Activated naive CD4-positive, alpha-beta T cell treated with anti-CD3 and anti-CD28 coated beads, Interleukin-2, amount 10 ng/mL, durations not matched to agents 7 days and 5 days (primary cell): ENCODE measurements at regions not wholly inside any gene's neighbourhood (a gene's known extent, or its start where the extent isn't known, plus 50 kb on each side); places are given as distances from the start of the nearest gene placed in this dataset.
"Not testable (repeated sequence)": the region's sequence is repeated elsewhere in the genome, so short reads cannot be mapped to it uniquely, and the experiment has no call there.

Experiments
- CTCF ChIA-PET: fragments of 350-600 bp; sonication (Branson Sonifier 250); formaldehyde crosslinking; loops from one replicate; lab custom pipeline; 2021; ENCODE audit warnings: antibody characterized with exemption; lab: Charles Lee
- DNase-seq: peaks from one replicate; pipeline ENCODE4 v3.0.0-alpha.2; 2020
- H3K27ac Mint-ChIP-seq: one replicate; pipeline ENCODE4 v1.8.0; 2021; ENCODE audit warnings: mild to moderate bottlenecking, moderate library complexity, mixed read lengths
- H3K27me3 Mint-ChIP-seq: one replicate; pipeline ENCODE4 v1.8.0; 2021; ENCODE audit warnings: mild to moderate bottlenecking, mixed read lengths
- H3K36me3 Mint-ChIP-seq: one replicate; pipeline ENCODE4 v1.8.0; 2021; ENCODE audit warnings: mixed read lengths
- H3K4me1 Mint-ChIP-seq: one replicate; pipeline ENCODE4 v1.8.0; 2021; ENCODE audit warnings: mixed read lengths
- H3K4me3 Mint-ChIP-seq: one replicate; pipeline ENCODE4 v1.8.0; 2021; ENCODE audit warnings: mild to moderate bottlenecking, moderate library complexity, mixed read lengths
- H3K9me3 Mint-ChIP-seq: one replicate; pipeline ENCODE4 v1.8.0; 2021; ENCODE audit warnings: mixed read lengths

DNA sequence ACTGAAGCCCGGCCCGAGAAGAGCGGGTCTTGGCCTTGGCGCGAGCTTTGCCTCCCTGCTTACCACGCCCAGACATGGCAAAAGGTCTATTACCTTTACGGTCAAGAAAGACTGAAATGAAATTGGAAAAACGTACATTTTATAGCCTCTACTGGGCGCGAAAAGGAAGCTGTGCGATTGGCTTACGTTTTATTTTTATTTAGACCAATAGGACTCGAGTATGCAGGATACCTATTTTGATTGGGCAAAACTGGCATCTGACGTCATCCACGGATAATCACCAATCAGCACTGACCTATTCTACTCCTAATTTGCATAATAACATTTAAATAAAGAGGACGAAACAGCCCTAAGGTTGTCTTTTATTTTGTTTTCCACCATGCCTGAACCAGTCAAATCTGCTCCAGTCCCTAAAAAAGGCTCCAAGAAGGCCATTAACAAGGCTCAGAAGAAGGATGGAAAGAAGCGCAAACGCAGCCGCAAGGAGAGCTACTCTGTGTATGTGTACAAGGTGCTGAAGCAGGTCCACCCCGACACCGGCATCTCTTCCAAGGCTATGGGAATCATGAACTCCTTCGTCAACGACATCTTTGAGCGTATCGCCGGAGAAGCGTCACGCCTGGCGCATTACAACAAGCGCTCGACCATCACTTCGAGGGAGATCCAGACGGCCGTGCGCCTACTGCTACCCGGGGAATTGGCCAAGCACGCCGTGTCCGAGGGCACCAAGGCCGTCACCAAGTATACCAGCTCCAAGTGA, 97.4 kb downstream of the OR2B2 start:
- DNase-seq = peak; percentile 88
- peak overlapping the region; percentile 99 for H3K27ac Mint-ChIP-seq
- CTCF ChIA-PET = interaction anchor here (1.1 kb wide), 1 partner anchor 78 kb away, joined by 5 read pairs; a partner anchor contains a TSS
- no peaks in the 10 kb centered on the region for H3K9me3 Mint-ChIP-seq
- peak overlapping the region; percentile 76 for H3K4me3 Mint-ChIP-seq
- peaks cover 62% of the 10 kb centered on the region for H3K4me1 Mint-ChIP-seq
- peaks cover 9% of the 10 kb centered on the region for H3K36me3 Mint-ChIP-seq
- peaks cover 4% of the 10 kb centered on the region for H3K27me3 Mint-ChIP-seq

- H3K4me1 Mint-ChIP-seq = peaks cover 59% of the 10 kb centered on the region
- H3K27ac Mint-ChIP-seq = peak overlapping the region; percentile 99
- not testable (repeated sequence) for H3K36me3 Mint-ChIP-seq, H3K9me3 Mint-ChIP-seq, DNase-seq, H3K27me3 Mint-ChIP-seq
- CTCF ChIA-PET = interaction anchor here (1.1 kb wide), 1 partner anchor 79 kb away, joined by 5 read pairs; a partner anchor contains a TSS
- peak overlapping the region; percentile 76 for H3K4me3 Mint-ChIP-seq
Observed at GRCh38 chr6:27814415-27814664, 97.9 kb downstream of the OR2B2 start.

DNA sequence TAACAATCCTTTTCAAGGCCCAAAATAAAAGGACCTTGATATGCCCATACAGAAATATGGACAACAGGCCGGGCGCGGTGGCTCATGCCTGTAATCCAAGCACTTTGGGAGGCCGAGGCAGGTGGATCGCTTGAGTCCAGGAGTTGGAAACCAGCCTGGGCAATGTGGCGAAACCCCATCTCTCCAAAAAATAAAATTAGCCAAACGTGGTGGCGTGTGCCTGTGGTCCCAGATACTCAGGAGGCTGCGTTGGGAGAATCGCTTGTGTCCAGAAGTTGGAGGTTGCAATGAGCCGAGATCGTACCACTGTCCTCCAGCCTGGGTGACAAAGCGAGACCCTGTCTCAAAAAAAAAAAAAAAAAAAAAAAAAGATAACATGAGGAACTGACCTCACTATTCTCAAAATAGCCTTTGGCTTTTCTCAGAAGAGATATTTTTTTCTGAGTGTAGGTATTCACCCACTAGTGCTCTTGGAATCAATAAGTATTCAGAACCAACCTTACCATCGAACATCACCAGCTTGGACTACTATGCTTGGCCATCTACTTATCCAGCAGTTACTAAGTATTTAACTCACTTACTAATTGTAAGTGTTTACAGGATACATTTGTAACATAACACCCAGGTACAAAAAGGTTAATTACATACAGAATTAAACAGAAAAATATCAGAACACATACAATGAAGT, 99.2 kb downstream of the OR2B2 start:
- CTCF ChIA-PET = no interaction called here
- H3K4me3 Mint-ChIP-seq = peak overlapping the region; percentile 76
- DNase-seq = no peak
- H3K27me3 Mint-ChIP-seq = peaks cover 5% of the 10 kb centered on the region
- peaks cover 10% of the 10 kb centered on the region for H3K36me3 Mint-ChIP-seq
- no peaks in the 10 kb centered on the region for H3K9me3 Mint-ChIP-seq
- H3K4me1 Mint-ChIP-seq = peaks cover 65% of the 10 kb centered on the region
- peak overlapping the region; percentile 99 for H3K27ac Mint-ChIP-seq

GRCh38 chr6:27812078-27812804, 100.0 kb downstream of the OR2B2 start:
- peak overlapping the region; percentile 99 for H3K27ac Mint-ChIP-seq
- CTCF ChIA-PET = no interaction called here
- DNase-seq = no peak
- peaks cover 5% of the 10 kb centered on the region for H3K27me3 Mint-ChIP-seq
- peak overlapping the region; percentile 43 for H3K4me3 Mint-ChIP-seq
- H3K36me3 Mint-ChIP-seq = peaks cover 10% of the 10 kb centered on the region
- no peaks in the 10 kb centered on the region for H3K9me3 Mint-ChIP-seq
- peaks cover 68% of the 10 kb centered on the region for H3K4me1 Mint-ChIP-seq

GRCh38 chr6:27811451-27811772, 100.8 kb downstream of the OR2B2 start:
- H3K27ac Mint-ChIP-seq = peak overlapping the region; percentile 100
- peaks cover 69% of the 10 kb centered on the region for H3K4me1 Mint-ChIP-seq
- H3K27me3 Mint-ChIP-seq = peaks cover 5% of the 10 kb centered on the region

DNA sequence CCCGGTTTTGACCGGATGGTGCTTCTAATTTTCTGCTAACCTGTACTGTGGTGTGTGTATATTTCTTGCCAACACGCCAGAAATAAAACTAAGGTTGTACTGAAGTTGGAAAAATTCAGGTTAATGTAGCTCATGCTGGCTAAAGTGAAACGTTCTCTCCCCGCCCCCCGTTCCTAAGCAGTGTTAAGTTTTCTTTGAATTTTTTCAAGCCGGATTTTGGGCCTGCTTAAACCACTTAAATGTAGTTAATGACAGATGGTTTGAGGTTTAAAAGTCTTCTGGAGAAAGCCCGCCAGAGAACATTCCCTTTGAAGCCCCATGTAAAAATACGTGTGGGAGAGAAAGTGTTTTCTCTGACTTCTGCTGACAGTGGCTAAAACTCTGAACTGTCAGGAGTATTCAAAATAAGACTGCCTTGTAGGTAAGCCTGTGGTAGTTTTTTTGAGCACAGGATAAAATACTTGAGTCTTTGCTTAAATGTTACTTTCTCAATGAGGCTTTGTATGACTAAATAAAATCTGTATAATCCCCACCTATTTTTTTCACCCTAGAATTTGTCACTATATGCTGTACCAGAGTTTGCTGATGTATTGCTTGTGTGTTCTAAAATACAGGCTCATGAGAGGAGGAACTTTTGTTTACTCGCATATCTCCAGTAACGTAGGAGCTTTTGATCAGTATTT, 101.3 kb downstream of the OR2B2 start:
- Mint-ChIP-seq H3K27ac (peak overlapping the region; percentile 100), H3K27me3 (peaks cover 5% of the 10 kb centered on the region), H3K4me3 (peak overlapping the region; percentile 89), H3K9me3 (no peaks in the 10 kb centered on the region), H3K4me1 (peaks cover 69% of the 10 kb centered on the region), H3K36me3 (peaks cover 10% of the 10 kb centered on the region)
- peak; percentile 54 for DNase-seq
- CTCF ChIA-PET = no interaction called here

More at GRCh38 chr6:27811451-27811772, 100.8 kb downstream of the OR2B2 start:
- Mint-ChIP-seq H3K9me3 (no peaks in the 10 kb centered on the region), H3K36me3 (peaks cover 10% of the 10 kb centered on the region), H3K4me3 (peak overlapping the region; percentile 89)
- DNase-seq = no peak
- CTCF ChIA-PET = no interaction called here

GRCh38 chr6:27809939-27810767, 102.0 kb downstream of the OR2B2 start:
- peak; percentile 87 for DNase-seq
- CTCF ChIA-PET = interaction anchor here (1.2 kb wide), 1 partner anchor 11 kb away, joined by 3 read pairs; no protein-coding TSS in a partner anchor
- Mint-ChIP-seq H3K27ac (peak overlapping the region; percentile 100), H3K9me3 (no peaks in the 10 kb centered on the region), H3K27me3 (peaks cover 5% of the 10 kb centered on the region), H3K4me1 (peaks cover 69% of the 10 kb centered on the region), H3K4me3 (peak overlapping the region; percentile 89), H3K36me3 (peaks cover 10% of the 10 kb centered on the region)

DNA sequence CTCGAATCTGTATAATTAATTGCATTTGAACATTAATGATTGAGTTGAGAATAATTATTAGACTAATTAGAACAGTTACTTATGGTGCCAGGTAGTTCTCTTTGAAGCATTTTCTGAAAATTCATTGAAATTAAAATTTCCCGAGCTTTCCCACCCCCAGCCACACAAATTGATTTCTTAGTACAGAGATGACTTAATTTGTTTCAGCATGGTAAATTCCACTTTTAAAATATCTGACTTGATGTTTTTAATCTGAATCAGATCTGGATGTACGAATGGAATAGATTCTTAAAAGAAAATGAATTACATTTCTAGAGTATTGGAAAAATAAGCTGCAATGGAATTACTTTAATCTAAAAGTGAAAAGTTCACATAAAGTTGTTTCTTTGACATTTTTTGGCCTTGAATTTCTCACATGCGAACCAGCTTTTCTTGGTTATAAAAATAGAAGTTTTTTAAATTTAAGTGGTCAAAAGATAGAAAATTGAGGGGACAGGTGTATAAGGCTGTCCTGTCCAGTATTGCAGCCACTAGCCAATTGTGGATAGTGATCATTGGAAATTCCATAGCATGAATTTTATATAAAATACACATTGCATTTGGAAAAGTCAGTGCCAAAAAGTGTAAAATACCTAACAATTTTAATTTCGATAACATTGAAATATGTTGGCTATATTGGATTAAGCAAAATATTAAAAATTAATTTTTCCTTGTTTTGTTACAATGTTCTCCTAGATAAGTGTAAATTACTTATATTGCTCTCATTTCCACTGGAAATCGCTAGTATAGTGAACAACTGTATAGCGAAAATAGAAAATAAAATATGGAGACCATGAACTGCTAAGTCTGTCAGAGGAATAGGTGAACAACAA, 102.9 kb downstream of the OR2B2 start:
- Mint-ChIP-seq H3K4me3 (peak overlapping the region; percentile 90), H3K27ac (peak overlapping the region; percentile 100), H3K9me3 (no peaks in the 10 kb centered on the region), H3K4me1 (peaks cover 64% of the 10 kb centered on the region), H3K27me3 (peaks cover 5% of the 10 kb centered on the region), H3K36me3 (peaks cover 10% of the 10 kb centered on the region)
- CTCF ChIA-PET = interaction anchor here (1.2 kb wide), 1 partner anchor 11 kb away, joined by 3 read pairs; no protein-coding TSS in a partner anchor
- DNase-seq = no peak

GRCh38 chr6:27808242-27809066, 103.7 kb downstream of the OR2B2 start:
- Mint-ChIP-seq H3K27ac (peak overlapping the region; percentile 100), H3K4me3 (peak overlapping the region; percentile 90), H3K4me1 (peaks cover 57% of the 10 kb centered on the region)
- not testable (repeated sequence) for H3K9me3 Mint-ChIP-seq, H3K36me3 Mint-ChIP-seq, H3K27me3 Mint-ChIP-seq
- peak; percentile 40 for DNase-seq
- CTCF ChIA-PET = interaction anchor here (1.2 to 2.1 kb wide), 3 partner anchors 10 to 87 kb away, joined by 3 to 8 read pairs (median 6); no protein-coding TSS in a partner anchor

- H3K4me1 Mint-ChIP-seq = peaks cover 49% of the 10 kb centered on the region
- DNase-seq = peak; percentile 83
Observed at GRCh38 chr6:27807441-27808241, 104.6 kb downstream of the OR2B2 start.

GRCh38 chr6:27806981-27807440, 105.2 kb downstream of the OR2B2 start:
- H3K4me3 Mint-ChIP-seq = peak overlapping the region; percentile 90
- peak overlapping the region; percentile 100 for H3K27ac Mint-ChIP-seq
- H3K27me3 Mint-ChIP-seq = peaks cover 5% of the 10 kb centered on the region
- CTCF ChIA-PET = interaction anchor here (0.7 to 2.1 kb wide), 4 partner anchors 11 to 675 kb away, joined by 3 to 8 read pairs (median 6); no protein-coding TSS in a partner anchor
- no peaks in the 10 kb centered on the region for H3K9me3 Mint-ChIP-seq
- peak; percentile 60 for DNase-seq
- H3K36me3 Mint-ChIP-seq = peaks cover 8% of the 10 kb centered on the region
- H3K4me1 Mint-ChIP-seq = peaks cover 44% of the 10 kb centered on the region

More at GRCh38 chr6:27807441-27808241, 104.6 kb downstream of the OR2B2 start:
- Mint-ChIP-seq H3K4me3 (peak overlapping the region; percentile 90), H3K27ac (peak overlapping the region; percentile 100)
- H3K27me3 Mint-ChIP-seq, H3K9me3 Mint-ChIP-seq, H3K36me3 Mint-ChIP-seq: not testable (repeated sequence)
- CTCF ChIA-PET = interaction anchor here (0.7 to 2.1 kb wide), 4 partner anchors 11 to 675 kb away, joined by 3 to 8 read pairs (median 6); no protein-coding TSS in a partner anchor
